ENCODE measurements at regions not wholly inside any gene's neighbourhood (a gene's known extent, or its start where the extent isn't known, plus 50 kb on each side); places are given as distances from the start of the nearest gene placed in this dataset.

GRCh38 chr5:99037668-99038067 is 108.9 kb upstream of the CHD1 start:
- no peak for DNase-seq (ENCODE audit: low spot score)
- TF ChIP-seq CTCF (IDR thresholded peaks at IDR 0.05; ENCODE audit: borderline replicate concordance, control extremely low read depth, extremely low read depth, insufficient read depth, missing control alignments): no peak
- in situ Hi-C loops (cut with MboI; ENCODE audit: low sequenced_read_pairs, unreplicated experiment): no loop called here

- no peak for TF ChIP-seq CTCF (IDR thresholded peaks at IDR 0.05; ENCODE audit: borderline replicate concordance, control extremely low read depth, extremely low read depth, insufficient read depth, missing control alignments)
- no peak for DNase-seq (ENCODE audit: low spot score)
- in situ Hi-C loops (cut with MboI; ENCODE audit: low sequenced_read_pairs, unreplicated experiment): no loop called here
Measured at GRCh38 chr5:99035942-99036341, 107.1 kb upstream of the CHD1 start.

GRCh38 chr5:99034336-99034735 is 105.5 kb upstream of the CHD1 start:
- in situ Hi-C loops (cut with MboI; ENCODE audit: low sequenced_read_pairs, unreplicated experiment): loop anchor here (5.0 kb wide), 1 partner anchor 122 kb away; no protein-coding TSS in a partner anchor
- DNase-seq (ENCODE audit: low spot score): no peak
- TF ChIP-seq CTCF (IDR thresholded peaks at IDR 0.05; ENCODE audit: borderline replicate concordance, control extremely low read depth, extremely low read depth, insufficient read depth, missing control alignments): no peak

GRCh38 chr5:99033014-99033900 is 104.5 kb upstream of the CHD1 start:
- no peak for TF ChIP-seq CTCF (IDR thresholded peaks at IDR 0.05; ENCODE audit: borderline replicate concordance, control extremely low read depth, extremely low read depth, insufficient read depth, missing control alignments)
- in situ Hi-C loops (cut with MboI; ENCODE audit: low sequenced_read_pairs, unreplicated experiment): loop anchor here (5.0 kb wide), 1 partner anchor 121 kb away; no protein-coding TSS in a partner anchor
- DNase-seq (ENCODE audit: low spot score): no peak

- TF ChIP-seq CTCF (IDR thresholded peaks at IDR 0.05; ENCODE audit: borderline replicate concordance, control extremely low read depth, extremely low read depth, insufficient read depth, missing control alignments): peak; percentile 55
- in situ Hi-C loops (cut with MboI; ENCODE audit: low sequenced_read_pairs, unreplicated experiment): loop anchor here (5.0 kb wide), 1 partner anchor 120 kb away; no protein-coding TSS in a partner anchor
- peak; percentile 39 for DNase-seq (ENCODE audit: low spot score)
Measured at GRCh38 chr5:99032234-99033013, 103.6 kb upstream of the CHD1 start.

GRCh38 chr5:99030906-99031440 is 102.2 kb upstream of the CHD1 start:
- DNase-seq (ENCODE audit: low spot score): no peak
- TF ChIP-seq CTCF (IDR thresholded peaks at IDR 0.05; ENCODE audit: borderline replicate concordance, control extremely low read depth, extremely low read depth, insufficient read depth, missing control alignments): no peak
- in situ Hi-C loops (cut with MboI; ENCODE audit: low sequenced_read_pairs, unreplicated experiment): loop anchor here (5.0 kb wide), 1 partner anchor 119 kb away; no protein-coding TSS in a partner anchor
